Esophagus squamous epithelium (tissue), 5 donors: ENCODE measurements at regions not wholly inside any gene's neighbourhood (a gene's known extent, or its start where the extent isn't known, plus 50 kb on each side); places are given as distances from the start of the nearest gene placed in this dataset.

ENCODE experiments used
- DNase-seq: peaks from one replicate; lab custom pipeline; 2025; lab: John Stamatoyannopoulos, UW
- H3K27ac ChIP-seq, 4 donors: fragments of 200-600 bp; sonication (generic); one replicate each; pipeline ENCODE4 v1.5.1; 2016 to 2019; ENCODE audit warnings: mild to moderate bottlenecking in 1 of 4
- H3K27me3 ChIP-seq, 4 donors: fragments of 200-600 bp; sonication (generic); 1 replicate in 3 of 4; 2 replicates in 1 of 4; pipeline versions ENCODE4 v1.5.1 to v1.6.0; 2017 to 2021; ENCODE audit warnings: antibody characterized with exemption in 1 of 4
- H3K36me3 ChIP-seq, 3 donors: fragments of 200-600 bp; sonication (generic); one replicate each; pipeline ENCODE4 v1.5.1; 2016 to 2019
- H3K4me1 ChIP-seq, 3 donors: fragments of 200-600 bp; sonication (generic); one replicate each; pipeline ENCODE4 v1.5.1; 2017 to 2019
- H3K4me3 ChIP-seq, 4 donors: fragments of 200-600 bp; sonication (generic); 1 replicate in 3 of 4; 2 replicates in 1 of 4; pipeline ENCODE4 v1.5.1; 2016 to 2019; ENCODE audit warnings: mild to moderate bottlenecking in 2 of 4, moderate library complexity in 1 of 4
- H3K9me3 ChIP-seq, 3 donors: fragments of 200-600 bp; sonication (generic); one replicate each; pipeline ENCODE4 v1.5.1; 2016 to 2019
- CTCF ChIP-seq, 6 experiments: fragments of 450-650 bp in 4 of 6; fragments of 200-600 bp in 2 of 6; sonication (generic) in 2 of 6; IDR thresholded peaks; one replicate each; pipeline ENCODE4 v1.5.1; 2016 to 2019; ENCODE audit warnings: antibody characterized with exemption in 6 of 6, mild to moderate bottlenecking in 4 of 6, moderate library complexity in 4 of 6
- POLR2A ChIP-seq, 4 donors: fragments of 450-650 bp; IDR thresholded peaks; one replicate each; pipeline ENCODE4 v1.6.1; 2017; ENCODE audit warnings: antibody characterized with exemption in 4 of 4, mild to moderate bottlenecking in 4 of 4, moderate library complexity in 3 of 4
- WGBS, 2 donors: methylation state at CpG; one replicate each; pipeline ENCODE4 v1.1.5; 2018; 5-methylcytosine and 5-hydroxymethylcytosine counted together
- intact Hi-C: fragments of 100-400 bp; cut with DNase I; formaldehyde crosslinking; loops from one replicate; pipeline ENCODE4 v1.15.0; 2022
- donor health status: DM: yes; HTN: yes; CAD: no.

DNA sequence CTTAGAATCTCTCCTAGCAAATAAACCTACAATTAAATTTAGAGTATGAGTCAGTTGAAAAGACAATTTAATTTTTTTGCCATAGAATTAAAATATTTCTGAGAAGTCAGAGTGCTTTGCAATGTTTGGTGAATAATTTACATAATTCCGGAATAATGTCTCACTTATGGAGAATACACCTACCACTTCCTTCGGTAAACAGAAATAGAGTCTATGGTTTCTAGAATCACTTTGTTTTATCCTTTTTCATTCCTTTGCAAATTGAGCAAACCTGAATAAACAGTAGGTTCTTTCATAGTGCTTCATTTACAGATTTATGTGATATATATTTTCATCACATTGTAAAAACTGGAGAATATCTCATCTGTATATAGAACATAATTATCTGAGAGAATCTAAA, 211.7 kb downstream of the PMAIP1 start:
- peaks cover 0 to 34% (median 0%) of the 10 kb centered on the region in 4 donors for H3K27me3 ChIP-seq
- H3K4me1 ChIP-seq, result peaks cover 0 to 6% (median 0%) of the 10 kb centered on the region in 3 donors
- H3K4me3 ChIP-seq, result no peak overlapping the region
- DNase-seq, result no peak
- no peaks in the 10 kb centered on the region for H3K36me3 ChIP-seq
- no peak for TF ChIP-seq CTCF (IDR thresholded peaks at IDR 0.05)
- TF ChIP-seq POLR2A (IDR thresholded peaks at IDR 0.05), result no peak
- no peak overlapping the region for H3K27ac ChIP-seq
- intact Hi-C loops, result no loop called here
- H3K9me3 ChIP-seq, result no peaks in the 10 kb centered on the region
- 88 to 89% methylated on average over 2 of the region's 2 CpGs for WGBS, 2 donors

GRCh38 chr18:60110836-60111235, 211.0 kb downstream of the PMAIP1 start:
- Histone ChIP-seq H3K36me3 (no peaks in the 10 kb centered on the region), H3K27me3 (peaks cover 0 to 27% (median 0%) of the 10 kb centered on the region in 4 donors), H3K4me1 (peaks cover 0 to 6% (median 0%) of the 10 kb centered on the region in 3 donors), H3K27ac (no peak overlapping the region), H3K9me3 (no peaks in the 10 kb centered on the region), H3K4me3 (no peak overlapping the region)
- no peak for DNase-seq
- 14 to 62% methylated on average over 1 of the region's 1 CpG for WGBS, 2 donors
- intact Hi-C loops, result no loop called here
- TF ChIP-seq POLR2A (IDR thresholded peaks at IDR 0.05) (no peak), CTCF (IDR thresholded peaks at IDR 0.05) (no peak)

- Histone ChIP-seq H3K9me3 (no peaks in the 10 kb centered on the region), H3K4me1 (no peaks in the 10 kb centered on the region), H3K36me3 (no peaks in the 10 kb centered on the region), H3K27ac (no peak overlapping the region), H3K27me3 (peaks cover 0 to 5% (median 0%) of the 10 kb centered on the region in 4 donors), H3K4me3 (no peak overlapping the region)
- TF ChIP-seq POLR2A (IDR thresholded peaks at IDR 0.05), result no peak
- TF ChIP-seq CTCF (IDR thresholded peaks at IDR 0.05), result no peak
- 70 to 74% methylated on average over 3 of the region's 3 CpGs for WGBS, 2 donors
- no peak for DNase-seq
- intact Hi-C loops, result no loop called here
Measured at GRCh38 chr18:60100778-60101177, 201.0 kb downstream of the PMAIP1 start.

DNA sequence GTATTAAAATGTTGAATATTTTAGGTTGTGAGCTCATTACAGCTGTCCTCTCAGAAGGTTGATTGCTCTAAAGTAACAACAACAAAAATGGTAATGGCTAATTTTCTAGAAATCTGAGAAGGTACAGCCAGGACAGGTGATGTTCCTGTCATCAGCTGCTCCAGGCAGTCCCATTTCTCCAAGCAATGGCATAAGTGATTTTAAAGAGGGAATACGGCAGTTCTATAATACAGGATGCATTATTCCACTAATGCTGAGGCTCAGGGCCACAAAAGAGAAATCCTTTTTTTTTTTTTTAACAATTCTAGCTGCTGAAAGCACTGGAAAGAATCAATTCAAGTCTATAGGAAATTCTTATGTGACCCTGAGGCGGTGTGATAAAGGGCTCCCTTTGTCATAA, 199.9 kb downstream of the PMAIP1 start:
- Histone ChIP-seq H3K9me3 (no peaks in the 10 kb centered on the region), H3K27me3 (no peaks in the 10 kb centered on the region), H3K4me1 (no peaks in the 10 kb centered on the region), H3K36me3 (no peaks in the 10 kb centered on the region), H3K4me3 (no peak overlapping the region), H3K27ac (no peak overlapping the region)
- 82 to 84% methylated on average over 2 of the region's 2 CpGs for WGBS, 2 donors
- intact Hi-C loops, result no loop called here
- no peak for DNase-seq
- no peak for TF ChIP-seq POLR2A (IDR thresholded peaks at IDR 0.05)
- no peak for TF ChIP-seq CTCF (IDR thresholded peaks at IDR 0.05)

- no peaks in the 10 kb centered on the region for H3K27me3 ChIP-seq
- no peak overlapping the region for H3K4me3 ChIP-seq
- no peaks in the 10 kb centered on the region for H3K36me3 ChIP-seq
- WGBS, 2 donors, result 29 to 48% methylated on average over 1 of the region's 1 CpG
- H3K4me1 ChIP-seq, result no peaks in the 10 kb centered on the region
- TF ChIP-seq CTCF (IDR thresholded peaks at IDR 0.05) (no peak), POLR2A (IDR thresholded peaks at IDR 0.05) (no peak)
- intact Hi-C loops, result no loop called here
- no peak for DNase-seq
- H3K9me3 ChIP-seq, result no peaks in the 10 kb centered on the region
- no peak overlapping the region for H3K27ac ChIP-seq
Measured at GRCh38 chr18:60096428-60096827, 196.6 kb downstream of the PMAIP1 start.
